ENCODE measurements at regions not wholly inside any gene's neighbourhood (a gene's known extent, or its start where the extent isn't known, plus 50 kb on each side); places are given as distances from the start of the nearest gene placed in this dataset.

DNA sequence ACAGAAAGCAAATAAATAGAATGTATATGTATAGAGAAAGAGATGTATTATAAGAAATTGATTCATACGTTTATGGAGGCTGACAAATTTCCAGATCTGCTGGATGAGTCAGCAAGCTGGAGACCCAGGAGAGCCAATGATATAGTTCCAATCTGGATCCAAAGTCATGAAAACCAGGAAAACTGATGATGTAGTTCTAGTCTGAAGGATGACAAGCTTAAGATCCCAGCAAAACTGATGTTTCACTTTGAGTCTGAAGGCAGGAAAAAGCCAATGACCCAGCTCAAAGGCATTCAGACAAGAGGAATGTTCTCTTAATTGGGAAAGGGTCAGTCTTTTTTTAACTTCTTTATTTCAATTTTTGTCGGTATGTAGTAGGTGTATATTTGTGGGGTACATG is 102.6 kb downstream of the LHFPL1 start:
- H3K9me3 Mint-ChIP-seq = peaks cover 0 to 6% (median 4%) of the 10 kb centered on the region in 5 donors
- CTCF ChIA-PET = no interaction called here

DNA sequence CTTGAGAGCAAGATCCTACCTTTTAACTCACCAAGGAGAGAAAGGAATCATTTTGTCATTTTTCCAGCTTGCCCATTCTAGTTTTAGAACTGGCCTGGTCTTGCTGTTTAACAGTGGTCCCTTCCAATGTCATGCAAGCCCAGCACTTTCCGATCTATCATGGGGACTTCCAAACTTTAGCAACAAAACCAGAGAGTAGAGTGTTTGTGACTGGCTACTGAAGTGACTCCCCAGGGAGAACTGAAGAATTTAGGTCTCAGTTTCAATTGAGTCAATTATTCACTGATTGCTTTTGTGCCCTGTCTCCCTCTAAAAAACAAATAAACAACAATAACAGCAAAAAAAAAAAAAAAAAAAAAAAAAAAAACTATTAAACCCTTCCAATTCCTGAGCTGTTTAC is 108.3 kb downstream of the LHFPL1 start:
- H3K27ac Mint-ChIP-seq = no peak overlapping the region
- no peak for DNase-seq

More for the DNA sequence above, 102.6 kb downstream of the LHFPL1 start:
- Histone ChIP-seq H3K36me3 (ENCODE audit: insufficient read depth, low read length) (no peaks in the 10 kb centered on the region), H3K4me1 (ENCODE audit: insufficient read depth, low read length) (no peaks in the 10 kb centered on the region), H3K9me3 (ENCODE audit: low read length) (no peaks in the 10 kb centered on the region), H3K27ac (ENCODE audit: low read depth, low read length) (no peak overlapping the region), H3K27me3 (ENCODE audit: insufficient read depth, low read length, poor library complexity, severe bottlenecking) (no peaks in the 10 kb centered on the region), H3K4me3 (ENCODE audit: low read length) (no peak overlapping the region)
- no peaks in the 10 kb centered on the region for H3K36me3 Mint-ChIP-seq
- POLR2A ChIA-PET = no interaction called here
- H3K27me3 Mint-ChIP-seq = peaks cover 0 to 11% of the 10 kb centered on the region in 2 donors
- no peak overlapping the region for H3K27ac Mint-ChIP-seq
- H3K4me3 Mint-ChIP-seq = no peak overlapping the region
- no peaks in the 10 kb centered on the region for H3K4me1 Mint-ChIP-seq
- DNase-seq = no peak

DNA sequence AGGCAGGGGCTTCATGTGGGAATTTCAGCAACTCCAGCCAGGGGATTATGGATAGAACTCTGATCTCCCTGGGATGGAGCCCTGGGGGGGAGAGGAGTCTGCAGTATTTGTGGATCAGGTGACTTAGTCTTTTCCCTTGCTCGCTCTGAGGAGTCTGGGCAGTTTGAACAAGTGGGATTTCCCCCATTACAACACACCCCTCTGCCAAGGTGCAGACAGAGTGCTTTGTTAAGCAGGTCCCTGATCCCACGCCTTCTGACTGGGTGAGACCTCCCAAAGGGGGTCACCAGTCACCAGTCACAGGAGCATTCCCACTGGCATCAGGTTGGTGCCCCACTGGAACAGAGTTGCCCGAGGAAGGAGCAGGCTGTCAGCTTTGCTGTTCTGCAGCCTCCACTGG is 123.9 kb downstream of the LHFPL1 start:
- Histone ChIP-seq H3K4me1 (ENCODE audit: insufficient read depth, low read length) (no peaks in the 10 kb centered on the region), H3K27me3 (ENCODE audit: insufficient read depth, low read length, poor library complexity, severe bottlenecking) (no peaks in the 10 kb centered on the region), H3K9me3 (ENCODE audit: low read length) (no peaks in the 10 kb centered on the region), H3K4me3 (ENCODE audit: low read length) (no peak overlapping the region), H3K36me3 (ENCODE audit: insufficient read depth, low read length) (no peaks in the 10 kb centered on the region), H3K27ac (ENCODE audit: low read depth, low read length) (no peak overlapping the region)
- CTCF ChIA-PET = no interaction called here
- DNase-seq = no peak
- H3K4me1 Mint-ChIP-seq = no peaks in the 10 kb centered on the region
- H3K36me3 Mint-ChIP-seq = no peaks in the 10 kb centered on the region
- H3K9me3 Mint-ChIP-seq = peaks cover 0 to 7% (median 0%) of the 10 kb centered on the region in 5 donors
- H3K27me3 Mint-ChIP-seq = peaks cover 0 to 13% of the 10 kb centered on the region in 2 donors
- H3K27ac Mint-ChIP-seq = no peak overlapping the region
- H3K4me3 Mint-ChIP-seq = no peak overlapping the region
- POLR2A ChIA-PET = no interaction called here

More for the DNA sequence above, 108.3 kb downstream of the LHFPL1 start:
- peaks cover 0 to 9% of the 10 kb centered on the region in 2 donors for H3K27me3 Mint-ChIP-seq
- no peak overlapping the region for H3K4me3 Mint-ChIP-seq
- no peaks in the 10 kb centered on the region for H3K9me3 ChIP-seq (ENCODE audit: low read length)
- no peak overlapping the region for H3K4me3 ChIP-seq (ENCODE audit: low read length)
- no peaks in the 10 kb centered on the region for H3K27me3 ChIP-seq (ENCODE audit: insufficient read depth, low read length, poor library complexity, severe bottlenecking)
- H3K36me3 Mint-ChIP-seq = no peaks in the 10 kb centered on the region
- POLR2A ChIA-PET = no interaction called here
- CTCF ChIA-PET = no interaction called here
- H3K4me1 ChIP-seq (ENCODE audit: insufficient read depth, low read length) = no peaks in the 10 kb centered on the region
- H3K27ac ChIP-seq (ENCODE audit: low read depth, low read length) = no peak overlapping the region
- H3K9me3 Mint-ChIP-seq = peaks cover 0 to 6% (median 3%) of the 10 kb centered on the region in 5 donors
- no peaks in the 10 kb centered on the region for H3K4me1 Mint-ChIP-seq
- H3K36me3 ChIP-seq (ENCODE audit: insufficient read depth, low read length) = no peaks in the 10 kb centered on the region

DNA sequence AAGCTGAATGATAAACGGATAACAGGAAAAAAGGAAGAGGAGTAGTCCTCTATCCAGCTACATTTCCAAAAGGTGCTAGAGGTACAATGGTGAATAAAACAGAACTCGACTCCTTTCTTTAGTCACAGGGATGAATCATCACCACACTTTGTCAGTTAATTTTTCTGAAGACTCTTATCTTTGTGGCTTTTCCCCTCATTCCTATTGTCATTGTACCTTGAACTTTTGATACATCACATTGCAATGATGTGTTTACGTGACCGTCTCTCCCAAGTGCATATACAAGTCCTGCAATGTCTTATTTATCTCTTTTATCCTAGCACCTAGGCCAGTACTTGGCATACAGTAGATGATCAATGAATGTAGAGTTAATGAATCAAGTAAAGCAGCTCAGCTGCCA is 134.7 kb downstream of the LHFPL1 start:
- H3K9me3 ChIP-seq (ENCODE audit: low read length) = no peaks in the 10 kb centered on the region
- Mint-ChIP-seq H3K27ac (no peak overlapping the region), H3K36me3 (no peaks in the 10 kb centered on the region), H3K9me3 (no peaks in the 10 kb centered on the region), H3K4me1 (no peaks in the 10 kb centered on the region), H3K27me3 (peaks cover 0 to 1% of the 10 kb centered on the region in 2 donors), H3K4me3 (no peak overlapping the region)
- ChIA-PET POLR2A (no interaction called here), CTCF (no interaction called here)
- H3K36me3 ChIP-seq (ENCODE audit: insufficient read depth, low read length) = no peaks in the 10 kb centered on the region
- no peaks in the 10 kb centered on the region for H3K4me1 ChIP-seq (ENCODE audit: insufficient read depth, low read length)
- DNase-seq = no peak
- no peak overlapping the region for H3K27ac ChIP-seq (ENCODE audit: low read depth, low read length)
- no peak overlapping the region for H3K4me3 ChIP-seq (ENCODE audit: low read length)
- H3K27me3 ChIP-seq (ENCODE audit: insufficient read depth, low read length, poor library complexity, severe bottlenecking) = no peaks in the 10 kb centered on the region

DNA sequence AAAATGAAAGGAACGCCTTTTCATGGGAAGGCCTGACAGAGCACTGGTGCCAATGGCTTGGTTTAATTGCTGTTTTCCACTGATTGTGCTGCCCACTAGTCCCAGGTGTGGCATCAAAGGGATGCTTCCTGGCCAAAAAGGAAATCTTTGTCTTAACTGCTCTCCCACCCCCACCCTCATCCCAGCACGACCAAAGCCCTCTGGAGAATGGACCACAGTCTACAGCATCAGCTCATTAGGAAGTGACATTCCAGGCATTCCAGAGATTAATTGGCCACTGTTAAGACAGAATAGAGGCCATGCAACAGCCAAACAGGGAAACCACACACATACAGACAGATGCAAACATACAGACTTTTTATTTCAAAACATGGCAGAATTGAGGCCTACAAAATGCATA is 143.2 kb downstream of the LHFPL1 start:
- H3K27me3 ChIP-seq (ENCODE audit: insufficient read depth, low read length, poor library complexity, severe bottlenecking) = no peaks in the 10 kb centered on the region
- Mint-ChIP-seq H3K4me3 (no peak overlapping the region), H3K9me3 (peaks cover 0 to 2% (median 0%) of the 10 kb centered on the region in 5 donors), H3K36me3 (no peaks in the 10 kb centered on the region), H3K27ac (no peak overlapping the region), H3K27me3 (peaks cover 0 to 1% of the 10 kb centered on the region in 2 donors), H3K4me1 (no peaks in the 10 kb centered on the region)
- H3K27ac ChIP-seq (ENCODE audit: low read depth, low read length) = no peak overlapping the region
- POLR2A ChIA-PET = no interaction called here
- CTCF ChIA-PET = no interaction called here
- H3K36me3 ChIP-seq (ENCODE audit: insufficient read depth, low read length) = no peaks in the 10 kb centered on the region
- H3K4me1 ChIP-seq (ENCODE audit: insufficient read depth, low read length) = no peaks in the 10 kb centered on the region
- no peak for DNase-seq
- H3K9me3 ChIP-seq (ENCODE audit: low read length) = no peaks in the 10 kb centered on the region
- no peak overlapping the region for H3K4me3 ChIP-seq (ENCODE audit: low read length)

DNA sequence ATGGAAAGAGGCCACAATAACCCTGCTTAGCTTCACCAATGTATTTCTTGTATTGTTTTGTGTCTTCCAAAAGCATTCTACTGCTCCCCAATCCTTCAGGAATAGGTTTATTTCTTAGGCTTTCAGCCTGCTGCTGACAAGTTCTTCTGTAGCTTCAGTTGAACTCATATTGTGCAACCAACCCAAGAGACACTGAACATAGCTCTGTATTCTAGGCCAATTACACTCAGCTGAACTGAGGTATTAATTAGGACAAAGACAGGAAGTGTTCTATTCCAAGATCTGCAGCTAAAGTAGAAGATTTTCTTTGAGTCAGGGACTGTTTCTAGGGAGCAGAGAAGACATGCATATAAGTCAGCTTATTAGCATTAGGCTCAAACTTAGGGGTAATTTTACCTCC is 151.8 kb downstream of the LHFPL1 start:
- H3K36me3 Mint-ChIP-seq = no peaks in the 10 kb centered on the region
- Histone ChIP-seq H3K36me3 (ENCODE audit: insufficient read depth, low read length) (no peaks in the 10 kb centered on the region), H3K9me3 (ENCODE audit: low read length) (no peaks in the 10 kb centered on the region), H3K4me1 (ENCODE audit: insufficient read depth, low read length) (no peaks in the 10 kb centered on the region), H3K27ac (ENCODE audit: low read depth, low read length) (no peak overlapping the region), H3K27me3 (ENCODE audit: insufficient read depth, low read length, poor library complexity, severe bottlenecking) (no peaks in the 10 kb centered on the region), H3K4me3 (ENCODE audit: low read length) (no peak overlapping the region)
- no peak for DNase-seq
- H3K27ac Mint-ChIP-seq = no peak overlapping the region
- no peaks in the 10 kb centered on the region for H3K9me3 Mint-ChIP-seq
- H3K4me1 Mint-ChIP-seq = no peaks in the 10 kb centered on the region
- POLR2A ChIA-PET = no interaction called here
- H3K4me3 Mint-ChIP-seq = no peak overlapping the region
- peaks cover 0 to 8% of the 10 kb centered on the region in 2 donors for H3K27me3 Mint-ChIP-seq
- CTCF ChIA-PET = no interaction called here

DNA sequence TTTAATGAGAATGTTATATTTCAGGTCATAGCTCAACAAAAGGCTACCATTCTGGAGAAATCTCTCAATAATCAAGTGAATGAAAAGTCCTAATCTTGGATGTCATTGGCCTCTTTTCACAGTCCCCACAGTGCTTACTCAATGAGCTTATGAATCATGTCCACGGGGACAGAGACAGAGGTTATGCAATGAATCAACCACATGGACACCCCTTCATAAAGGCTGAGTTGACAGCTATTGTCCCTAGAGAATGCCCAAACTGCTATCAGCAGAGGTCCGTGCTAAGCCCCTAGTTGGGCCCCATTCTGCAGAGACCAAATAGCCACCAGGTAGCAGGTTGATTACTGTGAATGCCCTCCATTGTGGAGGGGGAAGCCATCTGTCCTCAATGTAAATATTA is 158.1 kb downstream of the LHFPL1 start:
- no peaks in the 10 kb centered on the region for H3K9me3 Mint-ChIP-seq
- Histone ChIP-seq H3K4me1 (ENCODE audit: insufficient read depth, low read length) (no peaks in the 10 kb centered on the region), H3K4me3 (ENCODE audit: low read length) (no peak overlapping the region), H3K36me3 (ENCODE audit: insufficient read depth, low read length) (no peaks in the 10 kb centered on the region), H3K27ac (ENCODE audit: low read depth, low read length) (no peak overlapping the region), H3K27me3 (ENCODE audit: insufficient read depth, low read length, poor library complexity, severe bottlenecking) (no peaks in the 10 kb centered on the region), H3K9me3 (ENCODE audit: low read length) (no peaks in the 10 kb centered on the region)
- ChIA-PET POLR2A (no interaction called here), CTCF (interaction anchor here (0.6 kb wide), 1 partner anchor 27 kb away, joined by 3 read pairs; no protein-coding TSS in a partner anchor)
- no peak for DNase-seq
- no peaks in the 10 kb centered on the region for H3K36me3 Mint-ChIP-seq
- H3K4me1 Mint-ChIP-seq = no peaks in the 10 kb centered on the region
- no peak overlapping the region for H3K27ac Mint-ChIP-seq
- H3K27me3 Mint-ChIP-seq = peaks cover 0 to 5% of the 10 kb centered on the region in 2 donors
- no peak overlapping the region for H3K4me3 Mint-ChIP-seq

DNA sequence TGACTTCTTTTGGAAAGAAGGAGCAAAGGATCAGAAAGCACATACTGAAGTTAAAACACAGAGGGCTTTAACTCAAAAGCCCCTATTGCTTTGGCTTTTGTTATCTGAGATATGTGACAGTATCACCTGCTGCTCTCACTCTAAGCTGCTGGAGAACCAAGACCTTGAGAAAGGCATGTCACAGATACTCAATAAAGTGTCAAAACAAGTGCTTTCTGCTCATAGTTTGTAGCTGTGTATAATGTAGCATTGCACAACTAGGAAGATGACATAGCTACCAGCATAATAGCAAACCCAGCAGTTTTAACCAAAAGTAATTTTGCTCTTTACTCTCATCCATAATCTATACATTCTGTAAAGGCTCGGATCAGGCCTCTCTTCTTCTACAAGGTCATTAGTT is 159.6 kb downstream of the LHFPL1 start:
- Mint-ChIP-seq H3K27ac (no peak overlapping the region), H3K4me3 (no peak overlapping the region), H3K4me1 (no peaks in the 10 kb centered on the region), H3K36me3 (no peaks in the 10 kb centered on the region), H3K27me3 (peaks cover 0 to 4% of the 10 kb centered on the region in 2 donors), H3K9me3 (peaks cover 2 to 5% (median 4%) of the 10 kb centered on the region in 5 donors)
- POLR2A ChIA-PET = no interaction called here
- H3K4me3 ChIP-seq (ENCODE audit: low read length) = no peak overlapping the region
- no peaks in the 10 kb centered on the region for H3K36me3 ChIP-seq (ENCODE audit: insufficient read depth, low read length)
- CTCF ChIA-PET = no interaction called here
- H3K9me3 ChIP-seq (ENCODE audit: low read length) = no peaks in the 10 kb centered on the region
- H3K27ac ChIP-seq (ENCODE audit: low read depth, low read length) = no peak overlapping the region
- H3K27me3 ChIP-seq (ENCODE audit: insufficient read depth, low read length, poor library complexity, severe bottlenecking) = no peaks in the 10 kb centered on the region
- no peaks in the 10 kb centered on the region for H3K4me1 ChIP-seq (ENCODE audit: insufficient read depth, low read length)
- DNase-seq = no peak

DNA sequence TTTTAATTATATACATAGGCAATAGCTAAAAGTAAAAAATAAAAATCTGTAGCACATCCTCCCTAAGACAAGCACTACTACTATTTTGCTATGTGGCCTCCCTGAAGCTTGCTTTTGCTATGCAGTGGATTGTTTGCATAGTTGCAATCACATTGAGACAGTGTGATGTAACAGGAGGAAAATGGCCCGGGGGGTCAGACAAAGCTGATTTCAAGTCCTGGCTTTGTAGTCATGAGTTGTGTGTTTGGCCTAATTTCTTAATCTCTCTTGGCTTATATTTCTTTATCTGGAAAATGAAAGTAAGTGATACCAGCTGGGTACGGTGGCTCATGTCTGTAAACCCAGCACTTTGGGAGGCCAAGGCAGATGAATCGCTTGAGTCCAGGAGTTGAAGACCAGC is 166.6 kb downstream of the LHFPL1 start:
- H3K9me3 ChIP-seq (ENCODE audit: low read length) = no peaks in the 10 kb centered on the region
- no peak for DNase-seq
- H3K36me3 Mint-ChIP-seq = no peaks in the 10 kb centered on the region
- H3K36me3 ChIP-seq (ENCODE audit: insufficient read depth, low read length) = no peaks in the 10 kb centered on the region
- H3K27me3 Mint-ChIP-seq = peaks cover 0 to 3% of the 10 kb centered on the region in 2 donors
- H3K9me3 Mint-ChIP-seq = peaks cover 8 to 18% (median 15%) of the 10 kb centered on the region in 5 donors
- no peak overlapping the region for H3K4me3 ChIP-seq (ENCODE audit: low read length)
- H3K27me3 ChIP-seq (ENCODE audit: insufficient read depth, low read length, poor library complexity, severe bottlenecking) = no peaks in the 10 kb centered on the region
- H3K4me1 ChIP-seq (ENCODE audit: insufficient read depth, low read length) = no peaks in the 10 kb centered on the region
- H3K27ac Mint-ChIP-seq = no peak overlapping the region
- POLR2A ChIA-PET = no interaction called here
- H3K27ac ChIP-seq (ENCODE audit: low read depth, low read length) = no peak overlapping the region
- no peaks in the 10 kb centered on the region for H3K4me1 Mint-ChIP-seq
- CTCF ChIA-PET = no interaction called here
- no peak overlapping the region for H3K4me3 Mint-ChIP-seq
